GM12891 (cell line): ENCODE measurements at regions not wholly inside any gene's neighbourhood (a gene's known extent, or its start where the extent isn't known, plus 50 kb on each side); places are given as distances from the start of the nearest gene placed in this dataset.

ENCODE experiments used
- PAX5 ChIP-seq: IDR thresholded peaks from 2 replicates; pipeline ENCODE4 v1.6.1; 2011; ENCODE audit warnings: low read length, moderate library complexity, mild to moderate bottlenecking; ENCODE audit not compliant: insufficient read depth, severe bottlenecking
- POLR2A ChIP-seq: IDR thresholded peaks from 2 replicates; pipeline ENCODE4 v1.6.1; 2011; ENCODE audit warnings: low read depth, low read length, control low read depth
- POLR2AphosphoS5 ChIP-seq: IDR thresholded peaks from 2 replicates; pipeline ENCODE4 v1.6.1; 2011; ENCODE audit warnings: low read depth, low read length, control low read depth
- POU2F2 ChIP-seq: IDR thresholded peaks from 2 replicates; pipeline ENCODE4 v1.6.1; 2011; ENCODE audit warnings: low read depth, mild to moderate bottlenecking, control low read depth, low read length, moderate library complexity
- SPI1 ChIP-seq: IDR thresholded peaks from 2 replicates; pipeline ENCODE4 v1.6.1; 2011; ENCODE audit warnings: low read depth, low read length, control low read depth
- TAF1 ChIP-seq: IDR thresholded peaks from 2 replicates; pipeline ENCODE4 v1.6.1; 2011; ENCODE audit warnings: low read depth, low read length, control low read depth

DNA sequence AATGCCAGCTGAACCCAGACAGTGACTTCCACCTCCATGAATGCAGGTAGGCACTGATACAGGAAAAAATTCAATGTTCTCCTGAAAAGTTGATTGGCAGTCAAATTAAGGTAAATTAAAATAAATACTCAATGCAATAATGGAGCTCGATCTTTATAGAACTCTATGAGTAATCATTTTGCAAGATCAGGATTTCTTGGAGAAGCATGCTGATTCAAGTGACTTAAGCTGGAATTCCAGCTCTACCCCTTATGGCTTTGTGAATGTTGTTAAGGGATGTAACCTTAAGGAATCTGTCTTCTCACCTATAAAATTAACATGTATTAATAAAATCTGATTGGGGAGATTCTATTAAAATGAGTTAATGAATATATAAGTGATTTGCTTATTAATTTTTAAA is 145.1 kb downstream of the QPCT start:
- TF ChIP-seq POLR2AphosphoS5, result no peak
- TF ChIP-seq POLR2A, result no peak
- no peak for TF ChIP-seq SPI1
- TF ChIP-seq TAF1, result no peak
- no peak for TF ChIP-seq POU2F2
- TF ChIP-seq PAX5, result no peak
